ENCODE measurements at regions not wholly inside any gene's neighbourhood (a gene's known extent, or its start where the extent isn't known, plus 50 kb on each side); places are given as distances from the start of the nearest gene placed in this dataset.

- intact Hi-C loops (cut with DNase I), result no loop called here
- Histone ChIP-seq H3K4me1 (no peaks in the 10 kb centered on the region), H3K27ac (no peak overlapping the region), H3K36me3 (no peaks in the 10 kb centered on the region), H3K27me3 (no peaks in the 10 kb centered on the region), H3K9me3 (no peaks in the 10 kb centered on the region), H3K4me3 (no peak overlapping the region)
- TF ChIP-seq CTCF (IDR thresholded peaks at IDR 0.05), result no peak
- FAIRE-seq (no peak), DNase-seq (no peak), ATAC-seq (no peak)
- WGBS, 2 donors, result 67 to 81% methylated on average over 2 of the region's 2 CpGs
Observed at GRCh38 chr4:156534205-156534604, 437.4 kb downstream of the PDGFC start.

DNA sequence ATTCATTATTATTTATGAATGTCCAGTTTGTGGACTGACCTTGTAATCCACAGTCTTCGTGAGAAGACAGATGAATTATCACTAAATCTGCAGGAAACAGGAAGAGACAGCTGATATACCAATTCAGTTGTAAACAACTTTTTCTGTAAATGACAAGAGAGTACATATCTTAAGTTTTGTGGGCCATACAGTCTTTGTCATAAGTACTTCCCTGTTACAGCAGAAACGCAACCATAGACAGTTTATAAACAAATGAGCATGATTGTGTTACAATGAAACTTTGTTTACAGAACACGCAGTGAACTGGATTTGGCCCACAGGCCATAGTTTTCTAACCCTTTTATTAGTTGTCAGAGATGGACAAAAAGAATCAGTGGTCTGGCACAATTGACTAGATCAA, 443.4 kb downstream of the PDGFC start:
- FAIRE-seq (no peak), DNase-seq (no peak), ATAC-seq (no peak)
- no peaks in the 10 kb centered on the region for H3K36me3 ChIP-seq
- intact Hi-C loops (cut with DNase I), result no loop called here
- no peak overlapping the region for H3K27ac ChIP-seq
- H3K9me3 ChIP-seq, result no peaks in the 10 kb centered on the region
- no peaks in the 10 kb centered on the region for H3K4me1 ChIP-seq
- WGBS, 2 donors, result 30 to 48% methylated on average over 3 of the region's 3 CpGs
- no peaks in the 10 kb centered on the region for H3K27me3 ChIP-seq
- H3K4me3 ChIP-seq, result no peak overlapping the region
- TF ChIP-seq CTCF (IDR thresholded peaks at IDR 0.05), result no peak

DNA sequence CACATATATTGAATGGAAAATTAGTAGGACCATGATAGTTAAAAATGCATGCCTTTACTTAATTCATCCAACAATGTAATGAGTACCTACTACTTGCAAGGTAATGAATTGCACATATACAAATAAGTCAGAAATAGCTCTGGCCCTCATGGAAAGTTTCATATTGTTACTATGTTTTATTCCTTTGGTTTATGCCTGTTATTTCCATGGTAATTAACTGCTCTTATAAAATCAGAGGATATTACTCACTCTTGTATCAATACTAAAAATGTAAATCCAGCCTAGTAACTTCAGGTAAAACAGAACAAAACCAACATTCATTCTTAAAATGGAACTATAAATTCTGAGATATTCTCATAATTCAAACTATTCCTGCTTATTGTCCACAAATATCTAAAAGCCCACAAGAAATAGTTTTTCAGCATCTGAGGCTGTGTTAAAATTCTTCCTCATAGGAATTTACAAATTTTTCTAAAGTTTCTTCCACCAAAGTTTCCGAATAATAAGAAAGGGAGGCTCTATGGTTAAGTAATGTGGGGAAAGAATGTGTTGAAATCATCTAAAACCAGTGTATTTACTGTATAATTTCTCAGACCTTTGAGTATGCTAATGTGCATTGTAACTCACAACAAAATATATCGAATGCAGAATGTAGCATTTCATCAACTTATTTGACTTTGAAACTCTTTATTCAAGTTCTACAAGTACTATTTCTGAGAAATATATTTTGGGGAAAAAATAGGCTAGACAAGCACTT, 444.2 kb downstream of the PDGFC start:
- Histone ChIP-seq H3K36me3 (no peaks in the 10 kb centered on the region), H3K4me1 (no peaks in the 10 kb centered on the region), H3K27me3 (no peaks in the 10 kb centered on the region), H3K4me3 (no peak overlapping the region), H3K27ac (no peak overlapping the region), H3K9me3 (no peaks in the 10 kb centered on the region)
- ATAC-seq (no peak), FAIRE-seq (no peak), DNase-seq (no peak)
- 80 to 91% methylated on average over 2 of the region's 2 CpGs for WGBS, 2 donors
- intact Hi-C loops (cut with DNase I), result no loop called here
- TF ChIP-seq CTCF (IDR thresholded peaks at IDR 0.05), result no peak

DNA sequence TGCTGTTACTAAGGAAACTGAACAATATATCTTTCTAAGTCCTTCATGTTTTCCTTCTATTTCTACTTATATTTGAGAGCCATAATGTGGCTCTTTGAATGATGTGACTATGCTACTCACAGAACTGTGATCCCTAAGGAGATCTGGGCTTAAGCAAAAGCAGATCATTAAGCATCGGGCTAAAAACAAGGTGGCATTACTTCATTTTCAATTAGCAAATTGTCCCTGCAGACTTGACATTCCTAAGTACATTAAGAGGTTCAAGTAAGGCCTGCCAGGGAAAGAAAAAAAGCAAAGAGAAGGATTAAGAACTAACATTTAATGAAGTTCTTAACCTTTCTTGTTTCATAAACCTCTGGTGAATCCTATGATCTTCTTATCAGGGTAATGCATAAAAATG, 447.6 kb downstream of the PDGFC start:
- H3K4me3 ChIP-seq, result no peak overlapping the region
- H3K36me3 ChIP-seq, result no peaks in the 10 kb centered on the region
- H3K9me3 ChIP-seq, result no peaks in the 10 kb centered on the region
- no peaks in the 10 kb centered on the region for H3K27me3 ChIP-seq
- intact Hi-C loops (cut with DNase I), result no loop called here
- H3K27ac ChIP-seq, result no peak overlapping the region
- WGBS, 2 donors, result 69 to 77% methylated on average over 1 of the region's 1 CpG
- DNase-seq (no peak), FAIRE-seq (no peak), ATAC-seq (no peak)
- no peaks in the 10 kb centered on the region for H3K4me1 ChIP-seq
- no peak for TF ChIP-seq CTCF (IDR thresholded peaks at IDR 0.05)

- FAIRE-seq (no peak), ATAC-seq (no peak), DNase-seq (no peak)
- no peaks in the 10 kb centered on the region for H3K4me1 ChIP-seq
- no peaks in the 10 kb centered on the region for H3K36me3 ChIP-seq
- H3K27ac ChIP-seq, result no peak overlapping the region
- intact Hi-C loops (cut with DNase I), result no loop called here
- 78 to 86% methylated on average over 3 of the region's 3 CpGs for WGBS, 2 donors
- H3K4me3 ChIP-seq, result no peak overlapping the region
- no peak for TF ChIP-seq CTCF (IDR thresholded peaks at IDR 0.05)
- H3K9me3 ChIP-seq, result no peaks in the 10 kb centered on the region
- H3K27me3 ChIP-seq, result no peaks in the 10 kb centered on the region
Observed at GRCh38 chr4:156523492-156523891, 448.1 kb downstream of the PDGFC start.
